Mammary epithelial cell (primary cell): ENCODE measurements at regions not wholly inside any gene's neighbourhood (a gene's known extent, or its start where the extent isn't known, plus 50 kb on each side); places are given as distances from the start of the nearest gene placed in this dataset.

Experiments used
- CTCF ChIP-seq, 2 donors: IDR thresholded peaks in 1 of 2; conservative IDR thresholded peaks in 1 of 2; 2 replicates each; pipeline ENCODE4 v1.5.1; 2011 to 2012; ENCODE audit warnings: inconsistent platforms in 2 of 2, low read length in 2 of 2, mild to moderate bottlenecking in 2 of 2, control low read depth in 1 of 2, low read depth in 1 of 2; ENCODE audit not compliant: insufficient read depth in 1 of 2; ENCODE audit errors: extremely low read depth in 1 of 2
- EZH2 ChIP-seq: IDR thresholded peaks from 2 replicates; pipeline ENCODE4 v1.6.1; 2012; ENCODE audit warnings: low read length, inconsistent platforms, borderline replicate concordance

GRCh38 chr2:128958241-128958640 is 639.6 kb upstream of the HS6ST1 start:
- TF ChIP-seq CTCF (conservative IDR thresholded peaks at IDR 0.05 in 1 of 2, IDR thresholded peaks at IDR 0.05 in 1 of 2; ENCODE audit: extremely low read depth in 1 of 2, insufficient read depth in 1 of 2, low read depth in 1 of 2, low read length in 2 of 2), result no peak
- TF ChIP-seq EZH2, result no peak
